HL-60 (cell line): ENCODE measurements at regions not wholly inside any gene's neighbourhood (a gene's known extent, or its start where the extent isn't known, plus 50 kb on each side); places are given as distances from the start of the nearest gene placed in this dataset.

Source experiments
- DNase-seq, 2 experiments: peaks; one replicate each; pipeline ENCODE4 v3.0.0-alpha.2; 2010 to 2020; ENCODE audit warnings: low read depth in 1 of 2, low spot score in 1 of 2
- H3K27ac ChIP-seq: fragments of 250-450 bp; sonication (Bioruptor Pico); replicated peaks from 2 replicates; pipeline ENCODE4 v1.5.1; 2020; ENCODE audit warnings: mild to moderate bottlenecking, moderate library complexity
- H3K27me3 ChIP-seq: fragments of 250-450 bp; sonication (Bioruptor Pico); 2 replicates; pipeline ENCODE4 v1.5.1; 2021; ENCODE audit warnings: mild to moderate bottlenecking, moderate library complexity; ENCODE audit not compliant: insufficient read depth, poor library complexity, severe bottlenecking
- H3K4me3 ChIP-seq: replicated peaks from 2 replicates; pipeline ENCODE4 v1.5.1; 2011; ENCODE audit warnings: mild to moderate bottlenecking, control low read depth, low read length; ENCODE audit not compliant: insufficient read depth
- GABPA ChIP-seq: IDR thresholded peaks from 2 replicates; pipeline ENCODE4 v1.6.1; 2012; ENCODE audit warnings: low read depth
- POLR2AphosphoS5 ChIP-seq: IDR thresholded peaks from 2 replicates; pipeline ENCODE4 v1.6.1; 2012; ENCODE audit warnings: low read depth
- REST ChIP-seq: IDR thresholded peaks from 2 replicates; pipeline ENCODE4 v1.6.1; 2012; ENCODE audit warnings: low read depth; ENCODE audit not compliant: insufficient replicate concordance
- SPI1 ChIP-seq: IDR thresholded peaks from 2 replicates; pipeline ENCODE4 v1.6.1; 2012; ENCODE audit warnings: low read depth, mild to moderate bottlenecking, borderline replicate concordance
- TF ChIP-seq, protein P1 (sequence below): IDR thresholded peaks from one replicate; pipeline ENCODE4 v1.5.1; 2011; ENCODE audit warnings: low read length, control low read depth, inconsistent platforms; ENCODE audit not compliant: insufficient read depth

DNA sequence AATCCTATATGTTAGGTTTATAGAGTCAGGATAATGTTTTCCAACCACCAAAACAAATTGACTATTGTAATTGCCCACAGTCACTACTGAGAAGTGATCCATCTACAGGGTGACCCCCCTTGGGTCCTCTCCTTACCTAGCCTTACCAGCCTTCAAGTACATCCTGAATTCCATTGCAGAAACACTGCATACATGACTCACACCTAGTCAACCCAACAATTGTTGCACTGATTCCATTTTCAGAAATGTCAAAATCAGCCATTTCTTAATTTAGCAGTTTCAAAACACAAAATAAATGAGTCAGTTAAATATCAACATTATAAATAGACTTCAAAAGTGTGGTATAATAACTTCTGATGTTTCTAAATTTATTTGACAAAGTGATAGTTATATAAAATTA is 106.3 kb upstream of the TNIP3 start:
- Histone ChIP-seq H3K27me3 (no peaks in the 10 kb centered on the region), H3K27ac (no peak overlapping the region), H3K4me3 (no peak overlapping the region)
- DNase-seq: no peak
- TF ChIP-seq, protein P1, sequence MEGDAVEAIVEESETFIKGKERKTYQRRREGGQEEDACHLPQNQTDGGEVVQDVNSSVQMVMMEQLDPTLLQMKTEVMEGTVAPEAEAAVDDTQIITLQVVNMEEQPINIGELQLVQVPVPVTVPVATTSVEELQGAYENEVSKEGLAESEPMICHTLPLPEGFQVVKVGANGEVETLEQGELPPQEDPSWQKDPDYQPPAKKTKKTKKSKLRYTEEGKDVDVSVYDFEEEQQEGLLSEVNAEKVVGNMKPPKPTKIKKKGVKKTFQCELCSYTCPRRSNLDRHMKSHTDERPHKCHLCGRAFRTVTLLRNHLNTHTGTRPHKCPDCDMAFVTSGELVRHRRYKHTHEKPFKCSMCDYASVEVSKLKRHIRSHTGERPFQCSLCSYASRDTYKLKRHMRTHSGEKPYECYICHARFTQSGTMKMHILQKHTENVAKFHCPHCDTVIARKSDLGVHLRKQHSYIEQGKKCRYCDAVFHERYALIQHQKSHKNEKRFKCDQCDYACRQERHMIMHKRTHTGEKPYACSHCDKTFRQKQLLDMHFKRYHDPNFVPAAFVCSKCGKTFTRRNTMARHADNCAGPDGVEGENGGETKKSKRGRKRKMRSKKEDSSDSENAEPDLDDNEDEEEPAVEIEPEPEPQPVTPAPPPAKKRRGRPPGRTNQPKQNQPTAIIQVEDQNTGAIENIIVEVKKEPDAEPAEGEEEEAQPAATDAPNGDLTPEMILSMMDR: no peak
- no peak for TF ChIP-seq SPI1
- TF ChIP-seq REST: no peak
- TF ChIP-seq POLR2AphosphoS5: no peak
- TF ChIP-seq GABPA: no peak

DNA sequence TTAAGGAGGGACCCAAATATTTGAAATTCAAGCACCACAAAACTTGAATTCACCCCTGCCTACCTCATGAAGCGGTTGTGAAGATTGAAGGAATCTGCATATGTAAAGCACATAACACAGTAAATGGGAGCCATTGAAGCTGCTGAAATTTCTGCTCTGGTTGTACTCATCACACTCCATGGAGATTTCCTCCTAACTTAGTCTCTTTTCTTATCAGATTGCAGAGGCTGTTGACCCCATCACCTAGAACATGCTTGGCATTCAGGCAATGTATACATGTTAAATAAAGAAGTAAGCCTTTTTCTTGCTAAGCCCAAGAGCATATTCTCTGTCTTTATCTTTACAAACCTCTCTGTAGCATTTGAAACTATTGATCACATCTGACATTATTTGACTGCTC is 104.9 kb upstream of the TNIP3 start:
- TF ChIP-seq REST: no peak
- TF ChIP-seq POLR2AphosphoS5: no peak
- no peak for TF ChIP-seq GABPA
- no peak for TF ChIP-seq SPI1
- TF ChIP-seq, protein P1: no peak
- DNase-seq: no peak
- Histone ChIP-seq H3K27ac (no peak overlapping the region), H3K4me3 (no peak overlapping the region), H3K27me3 (no peaks in the 10 kb centered on the region)

DNA sequence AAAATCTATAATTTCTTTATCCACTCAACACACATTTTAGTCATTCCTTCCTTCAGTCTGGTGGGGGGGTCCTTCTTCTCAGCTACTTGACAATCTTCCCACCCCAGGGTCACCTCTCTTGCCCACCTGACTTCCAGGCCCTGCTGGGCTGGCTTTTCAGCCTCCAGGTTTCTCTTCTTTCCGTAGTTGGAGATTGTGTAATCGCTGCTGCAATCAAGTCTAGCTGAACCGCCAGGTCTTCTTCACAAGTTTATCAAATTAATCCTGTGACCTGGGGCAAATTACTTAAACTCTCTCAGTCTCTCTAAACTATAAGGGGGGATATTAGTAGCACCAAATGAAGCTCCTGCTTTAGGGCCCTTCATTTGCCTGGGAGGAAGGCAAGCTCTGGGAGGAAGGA is 102.9 kb upstream of the TNIP3 start:
- Histone ChIP-seq H3K4me3 (no peak overlapping the region), H3K27me3 (no peaks in the 10 kb centered on the region), H3K27ac (peak overlapping the region; percentile 52)
- peak in 1 of 2 experiments; percentile 56 for DNase-seq
- TF ChIP-seq REST (no peak), POLR2AphosphoS5 (no peak), SPI1 (no peak), GABPA (no peak)
- TF ChIP-seq, protein P1: no peak
